PC-3 (cell line): ENCODE measurements at regions not wholly inside any gene's neighbourhood (a gene's known extent, or its start where the extent isn't known, plus 50 kb on each side); places are given as distances from the start of the nearest gene placed in this dataset.

Experiments used
- EZH2 ChIP-seq: fragments of 300-600 bp; sonication (generic); IDR thresholded peaks from one replicate; pipeline ENCODE4 v1.6.1; 2017; ENCODE audit warnings: antibody characterized with exemption, mild to moderate bottlenecking, low read length; ENCODE audit not compliant: unreplicated experiment
- EZH2phosphoT487 ChIP-seq: fragments of 300-600 bp; sonication (generic); IDR thresholded peaks from 2 replicates; pipeline ENCODE4 v1.6.1; 2018; ENCODE audit warnings: mild to moderate bottlenecking, antibody characterized with exemption, low read length, borderline replicate concordance
- TF ChIP-seq, protein P1 (sequence below): fragments of 300-600 bp; sonication (generic); conservative IDR thresholded peaks from 2 replicates; pipeline ENCODE4 v1.5.1; 2017; ENCODE audit warnings: antibody characterized with exemption, low read depth, mild to moderate bottlenecking, low read length

DNA sequence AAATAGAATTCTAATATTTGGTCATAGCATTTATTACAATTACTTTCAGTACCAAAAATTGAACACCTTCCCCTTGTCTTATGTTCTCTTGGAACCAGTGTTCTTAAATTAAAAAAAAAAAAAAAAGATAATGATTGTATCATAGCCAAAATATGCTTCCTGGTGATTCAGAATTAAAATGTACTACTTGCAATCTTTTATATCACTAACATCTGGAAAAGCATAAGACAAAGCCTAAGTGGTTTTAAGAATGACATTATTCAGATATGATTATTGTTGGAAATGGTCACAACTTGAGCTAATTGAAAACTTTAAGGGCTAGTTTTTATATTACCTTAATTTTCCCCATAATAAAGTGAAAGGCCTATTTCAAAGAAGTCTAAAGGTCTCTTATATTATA, 493.3 kb upstream of the MARCKS start:
- TF ChIP-seq, protein P1, sequence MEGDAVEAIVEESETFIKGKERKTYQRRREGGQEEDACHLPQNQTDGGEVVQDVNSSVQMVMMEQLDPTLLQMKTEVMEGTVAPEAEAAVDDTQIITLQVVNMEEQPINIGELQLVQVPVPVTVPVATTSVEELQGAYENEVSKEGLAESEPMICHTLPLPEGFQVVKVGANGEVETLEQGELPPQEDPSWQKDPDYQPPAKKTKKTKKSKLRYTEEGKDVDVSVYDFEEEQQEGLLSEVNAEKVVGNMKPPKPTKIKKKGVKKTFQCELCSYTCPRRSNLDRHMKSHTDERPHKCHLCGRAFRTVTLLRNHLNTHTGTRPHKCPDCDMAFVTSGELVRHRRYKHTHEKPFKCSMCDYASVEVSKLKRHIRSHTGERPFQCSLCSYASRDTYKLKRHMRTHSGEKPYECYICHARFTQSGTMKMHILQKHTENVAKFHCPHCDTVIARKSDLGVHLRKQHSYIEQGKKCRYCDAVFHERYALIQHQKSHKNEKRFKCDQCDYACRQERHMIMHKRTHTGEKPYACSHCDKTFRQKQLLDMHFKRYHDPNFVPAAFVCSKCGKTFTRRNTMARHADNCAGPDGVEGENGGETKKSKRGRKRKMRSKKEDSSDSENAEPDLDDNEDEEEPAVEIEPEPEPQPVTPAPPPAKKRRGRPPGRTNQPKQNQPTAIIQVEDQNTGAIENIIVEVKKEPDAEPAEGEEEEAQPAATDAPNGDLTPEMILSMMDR = no peak
- TF ChIP-seq EZH2phosphoT487 (no peak), EZH2 (no peak)
